GM18517 (cell line): ENCODE measurements at regions not wholly inside any gene's neighbourhood (a gene's known extent, or its start where the extent isn't known, plus 50 kb on each side); places are given as distances from the start of the nearest gene placed in this dataset.

ENCODE experiments used
- ATAC-seq: cut with Tn5 transposase; IDR thresholded peaks from one replicate; pipeline ENCODE4 v1.9.1; 2021; ENCODE audit warnings: mild to moderate bottlenecking, moderate library complexity; ENCODE audit not compliant: unreplicated experiment

DNA sequence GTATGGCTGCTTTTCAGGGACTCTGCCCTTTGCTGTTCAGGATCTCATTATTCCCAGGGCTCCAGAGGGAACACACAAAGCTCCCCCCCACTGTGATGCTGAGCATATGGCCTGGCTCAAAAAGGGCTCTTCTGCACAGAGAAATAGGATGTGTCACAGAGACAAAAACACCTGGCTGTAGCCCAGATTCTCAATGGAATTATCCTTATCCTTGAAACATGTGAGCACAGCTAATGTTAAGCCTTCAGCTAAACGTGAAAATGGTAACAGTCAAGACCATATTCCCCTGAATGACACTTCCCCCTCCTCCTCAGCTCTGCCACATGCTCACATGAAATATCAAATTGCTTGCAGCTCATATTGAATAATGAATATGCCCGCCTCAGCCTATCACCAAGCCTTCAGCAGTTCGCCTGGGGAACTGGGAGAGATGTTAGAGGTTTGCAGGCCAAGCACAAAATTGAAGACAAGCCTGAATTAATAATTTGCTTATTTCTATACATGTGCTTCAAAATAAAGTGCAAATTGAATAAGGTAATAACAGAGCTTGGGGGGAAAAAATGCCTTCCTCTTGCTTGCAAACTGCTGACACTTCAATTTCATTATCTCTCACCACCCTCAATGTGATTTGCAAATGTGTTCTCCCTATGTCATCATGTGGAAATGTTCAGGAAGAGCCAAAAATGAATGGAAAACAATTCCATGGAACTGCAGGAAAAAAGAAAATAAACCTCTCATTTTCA lies 181.0 kb upstream of the HNRNPA3 start:
- ATAC-seq, result no peak

GRCh38 chr2:177036747-177037146 lies 175.8 kb upstream of the HNRNPA3 start:
- no peak for ATAC-seq

GRCh38 chr2:177037569-177037968 lies 175.0 kb upstream of the HNRNPA3 start:
- ATAC-seq, result no peak

- ATAC-seq, result no peak
Measured at GRCh38 chr2:177038787-177039484, 173.7 kb upstream of the HNRNPA3 start.

DNA sequence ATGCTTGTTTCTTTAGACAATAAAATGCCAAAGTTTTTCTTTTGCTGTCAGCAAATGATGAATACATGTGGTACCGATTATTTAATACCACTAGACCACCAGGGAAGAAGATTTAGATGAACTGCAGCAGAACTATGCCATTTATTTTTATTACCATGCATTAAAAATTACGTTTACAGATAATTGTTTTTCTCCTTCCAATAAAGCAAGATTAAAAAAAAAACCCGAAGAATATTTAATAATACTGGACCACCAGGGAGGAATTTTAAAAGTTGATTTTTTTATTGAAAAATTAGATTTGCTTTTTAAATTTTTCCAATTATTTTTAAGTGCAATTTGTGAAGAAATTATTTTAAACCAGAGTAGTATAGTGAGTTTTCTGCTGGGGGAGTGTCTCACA lies 170.3 kb upstream of the HNRNPA3 start:
- no peak for ATAC-seq

GRCh38 chr2:177044671-177045070 lies 167.9 kb upstream of the HNRNPA3 start:
- no peak for ATAC-seq

DNA sequence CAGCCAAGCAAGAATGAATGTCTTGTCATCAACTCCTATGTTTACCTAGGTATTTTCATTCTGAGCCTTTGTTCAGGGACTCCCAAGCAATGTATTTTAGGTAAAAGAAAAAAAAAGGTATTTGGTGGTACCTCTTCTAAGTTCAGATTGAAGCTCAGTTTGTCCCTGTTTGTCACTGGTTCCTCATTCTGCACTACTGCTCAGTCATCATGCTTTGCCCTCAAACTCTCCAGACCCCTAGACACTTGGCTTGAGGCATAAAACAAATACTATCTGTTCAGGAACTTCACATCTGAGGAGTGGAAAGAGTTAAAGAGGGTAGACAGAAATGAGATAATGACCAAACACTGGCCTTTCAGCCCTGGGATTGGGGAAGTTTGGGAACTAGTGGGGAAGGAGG lies 163.6 kb upstream of the HNRNPA3 start:
- no peak for ATAC-seq

DNA sequence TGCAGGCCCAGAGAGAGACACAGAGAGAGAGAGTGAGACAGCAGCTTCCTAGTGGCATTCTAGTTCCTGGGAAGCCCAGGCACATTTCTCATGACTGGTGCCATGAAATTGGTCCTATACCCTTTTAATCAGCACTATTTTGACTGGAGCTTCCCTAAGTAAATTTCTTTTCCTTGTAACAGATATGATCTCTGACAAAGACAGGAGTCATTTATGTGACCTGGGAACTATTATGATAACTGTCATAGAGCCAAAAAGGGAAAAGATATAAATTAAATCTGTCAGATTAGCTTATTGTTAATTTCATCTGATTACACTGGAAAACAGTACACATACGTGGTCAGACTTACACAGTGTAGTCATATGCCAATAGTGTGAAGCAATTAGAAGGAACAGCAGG lies 161.3 kb upstream of the HNRNPA3 start:
- no peak for ATAC-seq

DNA sequence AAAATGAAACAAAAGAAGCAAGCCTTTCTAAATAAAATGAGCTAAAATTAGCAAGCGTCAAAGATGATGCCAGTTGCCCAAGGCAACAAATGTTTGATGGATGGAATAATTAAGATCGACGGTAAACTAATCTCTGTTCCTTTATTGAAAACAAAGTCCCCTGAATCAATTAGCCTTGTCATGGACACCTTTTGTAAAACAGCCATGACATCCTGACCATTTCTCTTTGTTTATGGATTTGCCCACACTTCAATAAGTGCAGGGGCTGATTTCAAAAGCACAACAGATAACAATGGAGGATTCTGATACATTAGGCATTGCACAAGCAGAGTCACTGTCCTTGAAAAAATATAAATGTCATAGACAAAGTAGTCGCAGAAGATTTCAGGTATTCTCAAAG lies 160.1 kb upstream of the HNRNPA3 start:
- no peak for ATAC-seq

DNA sequence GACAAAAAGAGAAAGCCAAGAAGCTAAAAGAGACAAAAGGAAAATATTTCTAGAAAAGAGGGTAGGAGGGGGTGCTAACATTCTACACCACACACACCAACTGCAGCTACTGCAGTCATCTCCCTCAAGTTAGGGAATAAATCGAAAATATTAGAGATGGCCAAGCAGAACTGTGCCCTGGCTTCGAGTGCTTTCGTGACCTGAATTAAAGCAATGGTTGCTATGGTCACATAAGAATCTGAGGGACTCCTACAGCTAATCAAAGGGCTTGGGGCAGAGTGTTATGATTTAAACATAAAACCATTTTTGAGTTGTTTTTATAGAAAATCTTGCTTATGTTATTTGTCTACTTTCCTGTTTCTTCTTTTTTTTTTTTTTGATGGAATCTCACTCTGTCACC lies 159.6 kb upstream of the HNRNPA3 start:
- no peak for ATAC-seq

DNA sequence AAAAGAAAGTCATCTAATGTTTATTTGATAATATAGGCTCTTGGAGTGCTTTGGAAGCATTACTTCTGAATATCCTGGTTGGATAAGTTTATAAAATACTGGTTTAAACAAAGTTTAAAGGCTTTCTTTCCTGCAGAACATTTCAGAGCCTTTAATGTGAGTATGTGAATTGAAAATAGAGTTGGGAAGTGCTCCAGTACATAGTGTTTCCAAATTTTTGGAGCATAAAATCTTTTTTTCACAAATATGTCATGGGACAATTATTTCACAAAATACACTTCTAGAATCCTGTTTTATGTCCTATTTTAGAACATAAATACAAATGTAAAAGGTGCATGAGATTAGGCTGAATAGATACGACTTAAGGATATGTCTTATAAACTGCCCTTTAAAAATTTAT lies 158.9 kb upstream of the HNRNPA3 start:
- no peak for ATAC-seq

- ATAC-seq, result no peak
Measured at GRCh38 chr2:177056481-177056929, 156.1 kb upstream of the HNRNPA3 start.

DNA sequence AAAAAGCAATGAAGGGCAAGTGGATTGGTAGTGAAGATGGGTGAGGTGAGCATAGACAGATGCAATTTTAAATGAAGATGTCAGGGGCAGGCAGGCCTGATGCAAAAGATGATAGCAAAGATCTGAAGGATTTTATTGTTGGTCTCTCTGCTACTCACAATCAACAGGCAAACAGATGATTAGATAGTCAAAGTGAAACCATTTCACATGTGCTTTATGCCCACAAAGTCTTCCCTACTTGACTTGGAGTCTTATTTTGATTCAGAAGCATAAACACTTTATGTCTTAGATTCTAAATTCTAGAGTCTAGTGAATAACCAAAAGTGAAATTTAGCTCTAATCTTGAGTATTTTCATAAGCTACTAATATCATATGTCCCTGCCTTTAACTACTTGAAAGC lies 153.8 kb upstream of the HNRNPA3 start:
- ATAC-seq, result no peak

GRCh38 chr2:177059293-177059692 lies 153.3 kb upstream of the HNRNPA3 start:
- ATAC-seq, result no peak

DNA sequence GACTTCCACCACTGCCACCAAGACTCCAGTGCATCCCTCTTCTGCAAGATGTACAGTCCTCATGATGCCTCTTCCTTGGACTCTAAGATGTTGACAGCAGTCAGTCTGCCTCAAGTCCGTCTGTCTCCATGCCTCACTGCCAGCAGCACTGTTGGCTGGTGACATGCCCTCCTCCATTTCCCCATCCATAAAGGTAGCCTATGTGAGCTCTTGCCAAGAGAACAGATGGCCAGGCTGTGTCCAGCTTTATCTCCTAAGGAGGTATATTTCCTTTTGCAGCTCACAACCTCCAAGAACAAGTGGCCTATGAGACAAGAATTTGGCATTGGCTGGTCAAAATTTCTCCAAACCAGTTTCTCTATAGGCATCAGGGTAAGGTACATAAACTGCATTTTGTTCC lies 149.3 kb upstream of the HNRNPA3 start:
- no peak for ATAC-seq

DNA sequence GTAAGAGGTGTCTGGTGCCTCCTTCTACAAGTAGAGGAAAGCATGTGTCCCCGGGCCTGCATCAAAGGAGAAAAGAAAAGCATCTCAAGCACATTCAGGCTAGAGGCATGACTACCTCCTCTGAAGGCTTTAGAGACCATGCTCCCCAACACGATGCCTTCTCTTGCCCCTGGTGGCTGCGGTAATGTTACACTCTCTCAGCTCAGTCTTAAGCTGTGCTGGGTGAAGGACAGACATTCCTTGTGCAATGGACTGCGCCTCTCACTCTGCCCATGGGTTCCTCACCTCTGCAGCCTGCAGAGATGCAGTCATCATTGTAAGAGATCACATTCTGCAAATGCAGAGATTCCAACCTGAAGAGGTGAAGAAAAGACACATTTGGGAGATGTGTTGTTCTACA lies 148.2 kb upstream of the HNRNPA3 start:
- ATAC-seq, result no peak

DNA sequence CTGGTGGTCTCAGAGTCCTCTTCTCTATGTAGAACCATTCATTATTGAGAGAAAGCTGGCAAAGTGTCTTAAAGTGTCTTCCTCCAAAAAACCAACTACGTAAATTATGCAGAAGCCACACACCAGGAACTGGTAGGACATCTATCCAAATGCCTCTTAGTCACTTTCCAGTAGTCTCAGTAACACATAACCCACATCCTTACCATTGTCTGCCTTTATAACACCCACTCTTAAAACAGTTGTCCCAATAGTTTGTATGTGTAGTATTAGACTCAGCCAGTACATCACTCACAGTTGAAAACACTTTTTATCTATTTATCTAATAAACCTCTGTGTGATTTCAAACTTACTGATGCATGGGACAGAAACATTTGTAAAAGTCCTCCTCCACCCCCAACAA lies 143.6 kb upstream of the HNRNPA3 start:
- no peak for ATAC-seq

DNA sequence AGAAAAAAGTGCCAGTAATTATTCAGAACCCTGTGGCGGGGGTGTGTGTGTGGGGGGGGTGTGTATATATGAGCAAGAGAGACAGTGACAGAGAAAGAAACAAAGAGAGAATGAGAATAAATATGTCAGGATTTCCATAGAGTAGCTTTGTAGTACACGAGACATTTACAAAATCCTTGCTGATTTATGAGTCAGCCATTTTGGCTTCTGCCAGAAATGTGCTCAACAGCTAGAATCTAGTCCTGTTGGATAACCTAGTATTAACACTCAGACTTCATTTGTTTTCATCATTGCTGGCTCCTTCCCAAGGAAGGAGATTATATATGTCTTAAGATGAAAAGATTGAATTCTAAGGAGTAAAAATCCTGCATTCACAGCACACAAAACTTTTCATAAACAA lies 140.5 kb upstream of the HNRNPA3 start:
- no peak for ATAC-seq

GRCh38 chr2:177073611-177074010 lies 139.0 kb upstream of the HNRNPA3 start:
- ATAC-seq, result no peak

DNA sequence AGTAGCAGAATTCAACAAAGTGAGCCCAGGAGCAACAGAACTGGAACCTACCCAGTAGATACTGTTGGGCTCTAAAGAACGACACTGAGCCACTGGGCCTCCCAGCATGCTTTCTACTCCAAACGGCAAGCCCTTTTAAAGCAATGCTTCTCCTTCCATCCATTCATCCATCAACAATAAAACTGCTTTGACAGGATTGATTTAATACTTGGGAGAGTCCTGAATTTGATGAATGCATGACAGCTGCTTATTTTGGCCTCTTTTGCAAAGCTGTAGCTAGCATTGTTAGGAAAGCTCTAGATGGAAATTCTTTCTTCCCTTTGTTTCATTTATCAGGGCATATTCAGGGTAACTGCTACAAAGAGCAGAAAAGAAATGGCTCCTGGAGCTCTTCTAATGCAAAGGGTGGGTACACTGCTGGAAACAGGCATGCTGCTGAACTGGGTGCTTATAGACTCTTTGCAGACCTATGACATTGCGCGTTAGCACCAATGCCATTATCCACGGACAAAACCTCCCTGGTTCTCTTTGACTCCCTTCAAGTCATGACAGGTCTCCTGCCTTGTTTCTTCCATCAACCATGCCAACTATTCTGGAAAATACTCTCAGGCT lies 138.4 kb upstream of the HNRNPA3 start:
- no peak for ATAC-seq

DNA sequence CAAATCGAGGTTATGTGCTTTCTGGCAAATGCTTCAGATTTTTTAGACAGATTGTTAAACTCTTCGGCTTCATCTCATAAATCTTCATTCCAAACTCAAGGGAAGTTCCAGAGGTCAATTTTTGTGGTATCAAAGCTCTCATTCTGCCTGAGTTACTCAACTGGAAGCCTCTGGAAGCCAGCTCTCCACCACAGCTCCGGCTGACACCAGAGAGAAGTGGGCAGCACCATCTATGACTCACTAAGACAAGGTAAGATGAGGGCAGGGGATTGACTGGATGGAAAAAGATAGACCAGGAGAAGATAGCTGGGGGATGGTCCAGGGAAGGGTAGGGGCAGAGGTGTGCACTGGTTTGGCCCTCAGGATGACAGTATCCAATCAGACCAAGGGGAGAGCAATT lies 137.3 kb upstream of the HNRNPA3 start:
- no peak for ATAC-seq

- ATAC-seq, result no peak
Measured at GRCh38 chr2:177076636-177077179, 135.9 kb upstream of the HNRNPA3 start.
